HCT116 (cell line): ENCODE measurements at regions not wholly inside any gene's neighbourhood (a gene's known extent, or its start where the extent isn't known, plus 50 kb on each side); places are given as distances from the start of the nearest gene placed in this dataset.

Experiments used
- CTCF ChIP-seq, 3 experiments: fragments of 200-600 bp in 1 of 3; sonication (generic) in 1 of 3; IDR thresholded peaks in 2 of 3; conservative IDR thresholded peaks in 1 of 3; 2 replicates each; pipeline ENCODE4 v1.5.1; 2012 to 2017; ENCODE audit warnings: low read depth in 2 of 3, low read length in 2 of 3, antibody characterized with exemption in 1 of 3, borderline replicate concordance in 1 of 3, control low read depth in 1 of 3, mild to moderate bottlenecking in 1 of 3, mixed read lengths in 1 of 3, mixed run types in 1 of 3, moderate library complexity in 1 of 3; ENCODE audit not compliant: insufficient read depth in 1 of 3
- EZH2 ChIP-seq: fragments of 200-600 bp; sonication (generic); IDR thresholded peaks from 2 replicates; pipeline ENCODE4 v1.6.1; 2017; ENCODE audit warnings: antibody characterized with exemption, mixed run types
- POLR2A ChIP-seq: IDR thresholded peaks from 2 replicates; pipeline ENCODE4 v1.7.0; 2011; ENCODE audit warnings: borderline replicate concordance; ENCODE audit not compliant: insufficient read depth, insufficient read length; ENCODE audit errors: extremely low read depth
- POLR2AphosphoS5 ChIP-seq: IDR thresholded peaks from 2 replicates; pipeline ENCODE4 v1.6.1; 2011; ENCODE audit warnings: mild to moderate bottlenecking, low read depth, low read length, moderate library complexity
- RAD21 ChIP-seq: IDR thresholded peaks from 2 replicates; pipeline ENCODE4 v1.6.1; 2012; ENCODE audit warnings: low read depth, mild to moderate bottlenecking
- SP1 ChIP-seq: IDR thresholded peaks from 2 replicates; pipeline ENCODE4 v1.6.1; 2012; ENCODE audit warnings: low read depth
- YY1 ChIP-seq: IDR thresholded peaks from 2 replicates; pipeline ENCODE4 v1.6.1; 2011; ENCODE audit warnings: low read length, low read depth, moderate library complexity, mild to moderate bottlenecking; ENCODE audit not compliant: insufficient replicate concordance; ENCODE audit errors: extremely low read depth
- ZFX ChIP-seq: fragments of 450-650 bp; IDR thresholded peaks from 2 replicates; pipeline ENCODE4 v1.6.1; 2017
- ZNF274 ChIP-seq: fragments of 200-500 bp; sonication (Bioruptor generic); IDR thresholded peaks from 2 replicates; pipeline ENCODE4 v1.6.1; 2014; ENCODE audit warnings: mild to moderate bottlenecking, low read depth, low read length, inconsistent platforms

- no peak for TF ChIP-seq CTCF (IDR thresholded peaks at IDR 0.05 in 2 of 3, conservative IDR thresholded peaks at IDR 0.05 in 1 of 3; ENCODE audit: borderline replicate concordance in 1 of 3, insufficient read depth in 1 of 3, low read depth in 2 of 3, low read length in 2 of 3)
- no peak for TF ChIP-seq ZNF274
- TF ChIP-seq POLR2AphosphoS5 = no peak
- TF ChIP-seq RAD21 = no peak
- TF ChIP-seq POLR2A = no peak
- TF ChIP-seq YY1 = no peak
- no peak for TF ChIP-seq EZH2
- TF ChIP-seq ZFX = no peak
- TF ChIP-seq SP1 = no peak
Observed at GRCh38 chr2:13905831-13906230, 726.7 kb upstream of the LRATD1 start.
